Trophoblast cell (in vitro differentiated cells and primary cell): ENCODE measurements at regions not wholly inside any gene's neighbourhood (a gene's known extent, or its start where the extent isn't known, plus 50 kb on each side); places are given as distances from the start of the nearest gene placed in this dataset.

Experiments
- DNase-seq, 2 donors: peaks; one replicate each; pipeline ENCODE4 v3.0.0-alpha.2; 2016
- H2AFZ ChIP-seq: 2 replicates; pipeline ENCODE4 v1.6.1; 2013; ENCODE audit warnings: low read length, moderate library complexity, mild to moderate bottlenecking; ENCODE audit not compliant: insufficient read depth, poor library complexity
- H2AK5ac ChIP-seq: 2 replicates; pipeline ENCODE4 v1.6.1; 2013; ENCODE audit warnings: mild to moderate bottlenecking, low read length
- H2BK120ac ChIP-seq: 2 replicates; pipeline ENCODE4 v1.6.1; 2013; ENCODE audit warnings: low read length, mild to moderate bottlenecking, moderate library complexity; ENCODE audit not compliant: insufficient read depth, poor library complexity
- H2BK12ac ChIP-seq: 2 replicates; pipeline ENCODE4 v1.6.1; 2013; ENCODE audit warnings: mild to moderate bottlenecking, low read length, moderate library complexity
- H2BK5ac ChIP-seq: 2 replicates; pipeline ENCODE4 v1.6.1; 2013; ENCODE audit warnings: low read length, low read depth, moderate library complexity, mild to moderate bottlenecking; ENCODE audit not compliant: poor library complexity
- H3K14ac ChIP-seq: 2 replicates; pipeline ENCODE4 v1.6.1; 2013; ENCODE audit warnings: mild to moderate bottlenecking, low read length
- H3K18ac ChIP-seq: 2 replicates; pipeline ENCODE4 v1.6.1; 2013; ENCODE audit warnings: mild to moderate bottlenecking, low read length
- H3K23ac ChIP-seq: 2 replicates; pipeline ENCODE4 v1.6.1; 2013; ENCODE audit warnings: low read length
- H3K27ac ChIP-seq: 2 replicates; pipeline ENCODE4 v1.5.1; 2013; ENCODE audit warnings: low read depth, mild to moderate bottlenecking, inconsistent platforms, low read length, moderate library complexity
- H3K27me3 ChIP-seq: 2 replicates; pipeline ENCODE4 v1.6.1; 2013; ENCODE audit warnings: inconsistent platforms, mild to moderate bottlenecking, low read length, moderate library complexity; ENCODE audit not compliant: insufficient read depth
- H3K36me3 ChIP-seq, 2 experiments: 1 replicate in 1 of 2; 2 replicates in 1 of 2; pipeline ENCODE4 v1.6.1; 2013; ENCODE audit warnings: low read length in 2 of 2, mild to moderate bottlenecking in 2 of 2, moderate library complexity in 1 of 2; ENCODE audit not compliant: insufficient read depth in 2 of 2, control insufficient read depth in 1 of 2
- H3K4ac ChIP-seq: 2 replicates; pipeline ENCODE4 v1.6.1; 2013; ENCODE audit warnings: low read depth, mild to moderate bottlenecking, low read length, moderate library complexity
- H3K4me1 ChIP-seq, 2 experiments: 1 replicate in 1 of 2; 2 replicates in 1 of 2; pipeline ENCODE4 v1.6.1; 2013; ENCODE audit warnings: low read length in 2 of 2, mild to moderate bottlenecking in 2 of 2, moderate library complexity in 1 of 2; ENCODE audit not compliant: insufficient read depth in 2 of 2, control insufficient read depth in 1 of 2
- H3K4me2 ChIP-seq: 2 replicates; pipeline ENCODE4 v1.6.1; 2013; ENCODE audit warnings: inconsistent platforms, mild to moderate bottlenecking, low read length, moderate library complexity
- H3K4me3 ChIP-seq: 2 replicates; pipeline ENCODE4 v1.5.1; 2013; ENCODE audit warnings: mild to moderate bottlenecking, low read depth, low read length, inconsistent platforms
- H3K79me1 ChIP-seq: one replicate; pipeline ENCODE4 v1.6.1; 2013; ENCODE audit warnings: low read length
- H3K79me2 ChIP-seq: 2 replicates; pipeline ENCODE4 v1.6.1; 2013; ENCODE audit warnings: low read length, mild to moderate bottlenecking; ENCODE audit not compliant: control insufficient read depth, insufficient read depth, poor library complexity
- H3K9ac ChIP-seq: 2 replicates; pipeline ENCODE4 v1.6.1; 2013; ENCODE audit warnings: mild to moderate bottlenecking, low read length
- H3K9me3 ChIP-seq: 2 replicates; pipeline ENCODE4 v1.6.1; 2013; ENCODE audit warnings: low read depth, mild to moderate bottlenecking, control low read depth, inconsistent platforms, low read length; ENCODE audit not compliant: insufficient read depth
- H4K12ac ChIP-seq: 2 replicates; pipeline ENCODE4 v1.6.1; 2013; ENCODE audit warnings: low read depth, mild to moderate bottlenecking, low read length, moderate library complexity
- H4K8ac ChIP-seq: 2 replicates; pipeline ENCODE4 v1.6.1; 2013; ENCODE audit warnings: low read depth, mild to moderate bottlenecking, low read length, moderate library complexity
- H4K91ac ChIP-seq: one replicate; pipeline ENCODE4 v1.6.1; 2013; ENCODE audit warnings: low read depth, mild to moderate bottlenecking, low read length, moderate library complexity
- WGBS: extraction: QIAGEN DNeasy Blood & Tissue Kit; methylation state at CpG from one replicate; pipeline ENCODE4 v1.1.7; 2013; ENCODE audit warnings: missing lambda C conversion rate; ENCODE audit not compliant: insufficient read length, insufficient coverage; ENCODE audit errors: extremely low coverage; 5-methylcytosine and 5-hydroxymethylcytosine counted together

- peaks cover 3% of the 10 kb centered on the region for H3K9me3 ChIP-seq
- no peak overlapping the region for H4K91ac ChIP-seq
- no peaks in the 10 kb centered on the region for H3K79me2 ChIP-seq
- no peak overlapping the region for H3K23ac ChIP-seq
- no peak overlapping the region for H3K4me2 ChIP-seq
- no peak overlapping the region for H3K4ac ChIP-seq
- no peak overlapping the region for H3K18ac ChIP-seq
- H3K79me1 ChIP-seq, result no peaks in the 10 kb centered on the region
- no peaks in the 10 kb centered on the region for H3K27me3 ChIP-seq
- no peak overlapping the region for H2AK5ac ChIP-seq
- no peak overlapping the region for H4K12ac ChIP-seq
- no peak overlapping the region for H2AFZ ChIP-seq
- no peak for DNase-seq
- H2BK12ac ChIP-seq, result no peak overlapping the region
- no peaks in the 10 kb centered on the region for H3K4me1 ChIP-seq
- no peak overlapping the region for H3K9ac ChIP-seq
- H3K14ac ChIP-seq, result no peak overlapping the region
- no CpG with 5 or more reads among the region's 3 CpGs for WGBS
- no peak overlapping the region for H4K8ac ChIP-seq
- H2BK5ac ChIP-seq, result no peak overlapping the region
- no peaks in the 10 kb centered on the region for H3K36me3 ChIP-seq
- H3K4me3 ChIP-seq, result no peak overlapping the region
- no peak overlapping the region for H2BK120ac ChIP-seq
- H3K27ac ChIP-seq, result no peak overlapping the region
Measured at GRCh38 chr1:25036117-25036546, 106.1 kb upstream of the RUNX3 start.

GRCh38 chr1:25035523-25036116 is 105.5 kb upstream of the RUNX3 start:
- H4K8ac ChIP-seq, result no peak overlapping the region
- no peak overlapping the region for H2BK12ac ChIP-seq
- H4K91ac ChIP-seq, result no peak overlapping the region
- H3K4ac ChIP-seq, result no peak overlapping the region
- no peak overlapping the region for H3K4me3 ChIP-seq
- no peak overlapping the region for H2BK120ac ChIP-seq
- no peaks in the 10 kb centered on the region for H3K79me2 ChIP-seq
- no peak overlapping the region for H3K9ac ChIP-seq
- no CpG with 5 or more reads among the region's 1 CpG for WGBS
- H3K14ac ChIP-seq, result no peak overlapping the region
- no peak overlapping the region for H2AK5ac ChIP-seq
- no peak overlapping the region for H3K18ac ChIP-seq
- H3K27me3 ChIP-seq, result no peaks in the 10 kb centered on the region
- H2BK5ac ChIP-seq, result no peak overlapping the region
- no peak overlapping the region for H3K4me2 ChIP-seq
- H3K79me1 ChIP-seq, result no peaks in the 10 kb centered on the region
- H3K4me1 ChIP-seq, result no peaks in the 10 kb centered on the region
- H4K12ac ChIP-seq, result no peak overlapping the region
- no peak for DNase-seq
- H3K9me3 ChIP-seq, result peaks cover 3% of the 10 kb centered on the region
- no peak overlapping the region for H3K27ac ChIP-seq
- no peak overlapping the region for H2AFZ ChIP-seq
- H3K23ac ChIP-seq, result no peak overlapping the region
- H3K36me3 ChIP-seq, result no peaks in the 10 kb centered on the region

- H2AFZ ChIP-seq, result no peak overlapping the region
- H3K4me1 ChIP-seq, result no peaks in the 10 kb centered on the region
- H2BK120ac ChIP-seq, result no peak overlapping the region
- no peak overlapping the region for H3K9ac ChIP-seq
- no peaks in the 10 kb centered on the region for H3K36me3 ChIP-seq
- H4K91ac ChIP-seq, result no peak overlapping the region
- no peaks in the 10 kb centered on the region for H3K79me1 ChIP-seq
- H3K4ac ChIP-seq, result no peak overlapping the region
- H3K79me2 ChIP-seq, result no peaks in the 10 kb centered on the region
- H2BK12ac ChIP-seq, result no peak overlapping the region
- no peak overlapping the region for H3K18ac ChIP-seq
- DNase-seq, result no peak
- no peak overlapping the region for H3K4me2 ChIP-seq
- no CpG with 5 or more reads among the region's 14 CpGs for WGBS
- no peak overlapping the region for H3K23ac ChIP-seq
- no peak overlapping the region for H2AK5ac ChIP-seq
- peaks cover 3% of the 10 kb centered on the region for H3K9me3 ChIP-seq
- H3K14ac ChIP-seq, result no peak overlapping the region
- no peak overlapping the region for H2BK5ac ChIP-seq
- no peak overlapping the region for H3K4me3 ChIP-seq
- no peak overlapping the region for H4K12ac ChIP-seq
- H3K27me3 ChIP-seq, result no peaks in the 10 kb centered on the region
- H4K8ac ChIP-seq, result no peak overlapping the region
- H3K27ac ChIP-seq, result no peak overlapping the region
Measured at GRCh38 chr1:25034736-25035522, 104.9 kb upstream of the RUNX3 start.

GRCh38 chr1:25033828-25034705 is 104.0 kb upstream of the RUNX3 start:
- Histone ChIP-seq H3K14ac (no peak overlapping the region), H3K36me3 (no peaks in the 10 kb centered on the region), H3K79me2 (no peaks in the 10 kb centered on the region), H3K27me3 (no peaks in the 10 kb centered on the region), H3K9ac (no peak overlapping the region), H3K4ac (no peak overlapping the region), H2BK120ac (no peak overlapping the region), H3K4me1 (no peaks in the 10 kb centered on the region), H3K18ac (no peak overlapping the region), H3K4me2 (no peak overlapping the region), H4K12ac (no peak overlapping the region), H3K4me3 (no peak overlapping the region), H2AFZ (no peak overlapping the region), H3K79me1 (no peaks in the 10 kb centered on the region), H3K9me3 (peaks cover 3% of the 10 kb centered on the region), H3K23ac (no peak overlapping the region), H4K91ac (no peak overlapping the region), H3K27ac (no peak overlapping the region), H2BK12ac (no peak overlapping the region), H2AK5ac (no peak overlapping the region), H2BK5ac (no peak overlapping the region), H4K8ac (no peak overlapping the region)
- peak; percentile 20 to 27 for DNase-seq
- WGBS, result no CpG with 5 or more reads among the region's 28 CpGs
